ENCODE measurements at regions not wholly inside any gene's neighbourhood (a gene's known extent, or its start where the extent isn't known, plus 50 kb on each side); places are given as distances from the start of the nearest gene placed in this dataset.

DNA sequence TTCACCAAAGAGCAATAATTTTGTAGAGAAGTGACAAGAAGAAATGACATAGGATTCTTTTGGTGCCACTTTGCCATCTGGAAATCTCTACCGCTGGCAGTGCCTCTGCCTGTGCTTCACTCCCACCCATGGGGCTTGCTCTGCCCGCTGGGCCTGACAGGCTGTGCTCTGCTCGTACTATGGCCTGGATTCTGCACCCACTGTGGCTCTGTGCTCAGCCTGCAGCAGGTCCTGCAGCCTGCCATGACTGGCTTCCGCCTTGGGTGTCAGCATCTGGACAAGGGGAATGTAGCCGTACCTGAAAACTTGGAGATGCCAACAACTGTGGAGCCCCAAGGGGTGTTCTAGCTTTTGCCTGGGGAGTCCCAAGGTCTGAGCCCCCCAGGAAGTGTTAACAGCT is 792.3 kb downstream of the CDH8 start:
- TF ChIP-seq, protein P1, sequence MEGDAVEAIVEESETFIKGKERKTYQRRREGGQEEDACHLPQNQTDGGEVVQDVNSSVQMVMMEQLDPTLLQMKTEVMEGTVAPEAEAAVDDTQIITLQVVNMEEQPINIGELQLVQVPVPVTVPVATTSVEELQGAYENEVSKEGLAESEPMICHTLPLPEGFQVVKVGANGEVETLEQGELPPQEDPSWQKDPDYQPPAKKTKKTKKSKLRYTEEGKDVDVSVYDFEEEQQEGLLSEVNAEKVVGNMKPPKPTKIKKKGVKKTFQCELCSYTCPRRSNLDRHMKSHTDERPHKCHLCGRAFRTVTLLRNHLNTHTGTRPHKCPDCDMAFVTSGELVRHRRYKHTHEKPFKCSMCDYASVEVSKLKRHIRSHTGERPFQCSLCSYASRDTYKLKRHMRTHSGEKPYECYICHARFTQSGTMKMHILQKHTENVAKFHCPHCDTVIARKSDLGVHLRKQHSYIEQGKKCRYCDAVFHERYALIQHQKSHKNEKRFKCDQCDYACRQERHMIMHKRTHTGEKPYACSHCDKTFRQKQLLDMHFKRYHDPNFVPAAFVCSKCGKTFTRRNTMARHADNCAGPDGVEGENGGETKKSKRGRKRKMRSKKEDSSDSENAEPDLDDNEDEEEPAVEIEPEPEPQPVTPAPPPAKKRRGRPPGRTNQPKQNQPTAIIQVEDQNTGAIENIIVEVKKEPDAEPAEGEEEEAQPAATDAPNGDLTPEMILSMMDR (conservative IDR thresholded peaks at IDR 0.05): no peak
- TF ChIP-seq ZFX (IDR thresholded peaks at IDR 0.05): no peak
